Kidney glomerular epithelial cell (primary cell): ENCODE measurements at regions not wholly inside any gene's neighbourhood (a gene's known extent, or its start where the extent isn't known, plus 50 kb on each side); places are given as distances from the start of the nearest gene placed in this dataset.

Source experiments
- DNase-seq: peaks from one replicate; lab custom pipeline; 2025; lab: John Stamatoyannopoulos, UW

GRCh38 chr21:43364261-43364510 is 62.7 kb downstream of the SIK1 start:
- DNase-seq = no peak

GRCh38 chr21:43363506-43364260 is 63.2 kb downstream of the SIK1 start:
- no peak for DNase-seq

- DNase-seq = no peak
Measured at GRCh38 chr21:43362915-43363314, 64.0 kb downstream of the SIK1 start.

GRCh38 chr21:43362321-43362791 is 64.6 kb downstream of the SIK1 start:
- no peak for DNase-seq

GRCh38 chr21:43361493-43362296 is 65.2 kb downstream of the SIK1 start:
- DNase-seq = no peak

- DNase-seq = no peak
Measured at GRCh38 chr21:43361127-43361492, 65.8 kb downstream of the SIK1 start.

GRCh38 chr21:43360441-43361126 is 66.3 kb downstream of the SIK1 start:
- DNase-seq = no peak

- DNase-seq = no peak
Measured at GRCh38 chr21:43358940-43359822, 67.8 kb downstream of the SIK1 start.

- no peak for DNase-seq
Measured at GRCh38 chr21:43357715-43358430, 69.1 kb downstream of the SIK1 start.

GRCh38 chr21:43355925-43356289 is 71.0 kb downstream of the SIK1 start:
- DNase-seq = no peak

GRCh38 chr21:43355266-43355924 is 71.5 kb downstream of the SIK1 start:
- DNase-seq = no peak

GRCh38 chr21:43354666-43355065 is 72.3 kb downstream of the SIK1 start:
- no peak for DNase-seq

- DNase-seq = no peak
Measured at GRCh38 chr21:43354026-43354420, 72.9 kb downstream of the SIK1 start.

GRCh38 chr21:43353282-43354025 is 73.5 kb downstream of the SIK1 start:
- DNase-seq = no peak

GRCh38 chr21:43352568-43353281 is 74.2 kb downstream of the SIK1 start:
- no peak for DNase-seq

GRCh38 chr21:43352154-43352537 is 74.8 kb downstream of the SIK1 start:
- no peak for DNase-seq

- no peak for DNase-seq
Measured at GRCh38 chr21:43351501-43352153, 75.3 kb downstream of the SIK1 start.

GRCh38 chr21:43349644-43350043 is 77.3 kb downstream of the SIK1 start:
- no peak for DNase-seq

- DNase-seq = no peak
Measured at GRCh38 chr21:43348801-43349261, 78.1 kb downstream of the SIK1 start.
